Skeletal muscle tissue (tissue), 3 donors: ENCODE measurements at regions not wholly inside any gene's neighbourhood (a gene's known extent, or its start where the extent isn't known, plus 50 kb on each side); places are given as distances from the start of the nearest gene placed in this dataset.

Experiments used
- H3K27ac ChIP-seq: one replicate; pipeline ENCODE4 v1.7.0; 2013; ENCODE audit warnings: mild to moderate bottlenecking, low read depth, low read length, inconsistent platforms
- H3K27me3 ChIP-seq, 3 donors: one replicate each; pipeline ENCODE4 v1.7.0; 2013; ENCODE audit warnings: low read length in 3 of 3; ENCODE audit not compliant: control insufficient read depth in 3 of 3, insufficient read depth in 3 of 3
- H3K36me3 ChIP-seq, 3 donors: one replicate each; pipeline ENCODE4 v1.7.0; 2013; ENCODE audit warnings: low read length in 3 of 3; ENCODE audit not compliant: control insufficient read depth in 3 of 3, insufficient read depth in 3 of 3
- H3K4me1 ChIP-seq, 3 donors: one replicate each; pipeline ENCODE4 v1.7.0; 2013; ENCODE audit warnings: low read length in 3 of 3, mild to moderate bottlenecking in 3 of 3; ENCODE audit not compliant: control insufficient read depth in 3 of 3, insufficient read depth in 3 of 3
- H3K4me3 ChIP-seq, 3 donors: one replicate each; pipeline ENCODE4 v1.7.0; 2013; ENCODE audit warnings: low read length in 3 of 3
- H3K9ac ChIP-seq, 3 donors: one replicate each; pipeline ENCODE4 v1.7.0; 2013; ENCODE audit warnings: low read length in 3 of 3, mild to moderate bottlenecking in 3 of 3, moderate library complexity in 2 of 3, low read depth in 1 of 3
- H3K9me3 ChIP-seq, 3 donors: one replicate each; pipeline ENCODE4 v1.7.0; 2013; ENCODE audit warnings: low read length in 3 of 3; ENCODE audit not compliant: control insufficient read depth in 3 of 3
- donor health status: Osteomylitis.

- Histone ChIP-seq H3K9me3 (no peaks in the 10 kb centered on the region), H3K27me3 (no peaks in the 10 kb centered on the region), H3K4me1 (no peaks in the 10 kb centered on the region)
These were observed 826.9 kb upstream of the CDH8 start for GRCh38 chr16:62863139-62863538.

GRCh38 chr16:62853887-62854286 lies 817.6 kb upstream of the CDH8 start:
- Histone ChIP-seq H3K27ac (no peak overlapping the region), H3K9ac (no peak overlapping the region), H3K27me3 (no peaks in the 10 kb centered on the region), H3K4me3 (no peak overlapping the region), H3K4me1 (no peaks in the 10 kb centered on the region), H3K9me3 (no peaks in the 10 kb centered on the region), H3K36me3 (no peaks in the 10 kb centered on the region)

More at GRCh38 chr16:62863139-62863538, 826.9 kb upstream of the CDH8 start:
- H3K27ac ChIP-seq, result no peak overlapping the region
- no peaks in the 10 kb centered on the region for H3K36me3 ChIP-seq
- H3K4me3 ChIP-seq, result no peak overlapping the region
- no peak overlapping the region for H3K9ac ChIP-seq

- Histone ChIP-seq H3K27me3 (no peaks in the 10 kb centered on the region), H3K27ac (no peak overlapping the region), H3K36me3 (no peaks in the 10 kb centered on the region), H3K4me1 (no peaks in the 10 kb centered on the region), H3K9ac (no peak overlapping the region), H3K4me3 (no peak overlapping the region), H3K9me3 (no peaks in the 10 kb centered on the region)
These were observed 810.3 kb upstream of the CDH8 start for GRCh38 chr16:62846399-62847057.

- no peak overlapping the region for H3K9ac ChIP-seq
- no peaks in the 10 kb centered on the region for H3K9me3 ChIP-seq
- no peaks in the 10 kb centered on the region for H3K4me1 ChIP-seq
- no peak overlapping the region for H3K4me3 ChIP-seq
- no peaks in the 10 kb centered on the region for H3K36me3 ChIP-seq
- no peaks in the 10 kb centered on the region for H3K27me3 ChIP-seq
- H3K27ac ChIP-seq, result no peak overlapping the region
These were observed 796.0 kb upstream of the CDH8 start for GRCh38 chr16:62832214-62832613.

- H3K36me3 ChIP-seq, result no peaks in the 10 kb centered on the region
- no peaks in the 10 kb centered on the region for H3K9me3 ChIP-seq
- no peak overlapping the region for H3K27ac ChIP-seq
- no peaks in the 10 kb centered on the region for H3K27me3 ChIP-seq
- no peak overlapping the region for H3K9ac ChIP-seq
- H3K4me1 ChIP-seq, result no peaks in the 10 kb centered on the region
- H3K4me3 ChIP-seq, result no peak overlapping the region
These were observed 795.1 kb upstream of the CDH8 start for GRCh38 chr16:62831235-62831850.

- Histone ChIP-seq H3K9me3 (peaks cover 0 to 3% (median 0%) of the 10 kb centered on the region in 3 donors), H3K36me3 (no peaks in the 10 kb centered on the region), H3K27ac (no peak overlapping the region), H3K27me3 (no peaks in the 10 kb centered on the region), H3K4me3 (no peak overlapping the region), H3K4me1 (no peaks in the 10 kb centered on the region), H3K9ac (no peak overlapping the region)
These were observed 793.4 kb upstream of the CDH8 start for GRCh38 chr16:62829607-62830006.

GRCh38 chr16:62829084-62829483 lies 792.8 kb upstream of the CDH8 start:
- Histone ChIP-seq H3K27me3 (no peaks in the 10 kb centered on the region), H3K9ac (no peak overlapping the region), H3K4me3 (no peak overlapping the region), H3K4me1 (no peaks in the 10 kb centered on the region), H3K27ac (no peak overlapping the region), H3K9me3 (peaks cover 0 to 3% (median 0%) of the 10 kb centered on the region in 3 donors), H3K36me3 (no peaks in the 10 kb centered on the region)

- Histone ChIP-seq H3K36me3 (no peaks in the 10 kb centered on the region), H3K9me3 (peaks cover 0 to 4% (median 0%) of the 10 kb centered on the region in 3 donors), H3K27ac (no peak overlapping the region), H3K27me3 (no peaks in the 10 kb centered on the region), H3K4me3 (no peak overlapping the region), H3K4me1 (no peaks in the 10 kb centered on the region), H3K9ac (no peak overlapping the region)
These were observed 785.6 kb upstream of the CDH8 start for GRCh38 chr16:62821824-62822223.

- no peaks in the 10 kb centered on the region for H3K27me3 ChIP-seq
- no peaks in the 10 kb centered on the region for H3K36me3 ChIP-seq
- peaks cover 0 to under 1% (median 0%) of the 10 kb centered on the region in 3 donors for H3K9me3 ChIP-seq
- no peak overlapping the region for H3K4me3 ChIP-seq
- H3K9ac ChIP-seq, result no peak overlapping the region
- H3K27ac ChIP-seq, result no peak overlapping the region
- no peaks in the 10 kb centered on the region for H3K4me1 ChIP-seq
These were observed 780.8 kb upstream of the CDH8 start for GRCh38 chr16:62816971-62817519.

GRCh38 chr16:62814891-62815290 lies 778.7 kb upstream of the CDH8 start:
- H3K4me1 ChIP-seq, result no peaks in the 10 kb centered on the region
- no peak overlapping the region for H3K9ac ChIP-seq
- no peaks in the 10 kb centered on the region for H3K36me3 ChIP-seq
- no peak overlapping the region for H3K4me3 ChIP-seq
- H3K9me3 ChIP-seq, result peaks cover 0 to under 1% (median 0%) of the 10 kb centered on the region in 3 donors
- no peaks in the 10 kb centered on the region for H3K27me3 ChIP-seq
- H3K27ac ChIP-seq, result no peak overlapping the region
